Small intestine (tissue), 7 donors: ENCODE measurements at regions not wholly inside any gene's neighbourhood (a gene's known extent, or its start where the extent isn't known, plus 50 kb on each side); places are given as distances from the start of the nearest gene placed in this dataset.

Experiments
- DNase-seq, 2 donors: peaks; one replicate each; pipeline versions ENCODE4 v3.0.0 to v3.0.0-alpha.2; 2013
- FAIRE-seq: peaks from 2 replicates; lab custom pipeline; 2012; peaks lifted over from hg19 to GRCh38; lab: Jason Lieb, UNC
- H3K27ac ChIP-seq, 3 donors: one replicate each; pipeline ENCODE4 v1.5.1; 2013; ENCODE audit warnings: low read length in 2 of 3, mild to moderate bottlenecking in 2 of 3, control low read depth in 1 of 3, inconsistent platforms in 1 of 3, low read depth in 1 of 3, moderate library complexity in 1 of 3
- H3K27me3 ChIP-seq, 3 donors: one replicate each; pipeline ENCODE4 v1.6.1; 2013; ENCODE audit warnings: low read length in 3 of 3, inconsistent platforms in 1 of 3; ENCODE audit not compliant: control insufficient read depth in 3 of 3, insufficient read depth in 3 of 3
- H3K36me3 ChIP-seq, 3 donors: one replicate each; pipeline ENCODE4 v1.6.1; 2013; ENCODE audit warnings: low read length in 3 of 3, inconsistent platforms in 1 of 3, low read depth in 1 of 3, mild to moderate bottlenecking in 1 of 3, moderate library complexity in 1 of 3; ENCODE audit not compliant: control insufficient read depth in 3 of 3, insufficient read depth in 2 of 3
- H3K4me1 ChIP-seq, 3 donors: one replicate each; pipeline ENCODE4 v1.6.1; 2013; ENCODE audit warnings: low read length in 2 of 3, inconsistent platforms in 1 of 3, low read depth in 1 of 3, mild to moderate bottlenecking in 1 of 3, moderate library complexity in 1 of 3; ENCODE audit not compliant: control insufficient read depth in 3 of 3, insufficient read depth in 2 of 3
- H3K4me3 ChIP-seq, 3 donors: one replicate each; pipeline ENCODE4 v1.5.1; 2013; ENCODE audit warnings: low read length in 3 of 3, control low read depth in 1 of 3, inconsistent platforms in 1 of 3, low read depth in 1 of 3, mild to moderate bottlenecking in 1 of 3, moderate library complexity in 1 of 3
- H3K9me3 ChIP-seq, 2 donors: one replicate each; pipeline ENCODE4 v1.6.1; 2013; ENCODE audit warnings: low read depth in 1 of 2, low read length in 1 of 2; ENCODE audit not compliant: control insufficient read depth in 2 of 2, insufficient read depth in 1 of 2
- WGBS, 3 donors: extraction: QIAGEN DNeasy Blood & Tissue Kit; methylation state at CpG; one replicate each; pipeline ENCODE4 v1.1.7; 2013; 5-methylcytosine and 5-hydroxymethylcytosine counted together
- donor health status: healthy with polysubstance abuse.
- donor health status: control.
- donor health status: control.
- donor health status: Bipolar disorder and iron deficiency.
- donor health status: healthy.

DNA sequence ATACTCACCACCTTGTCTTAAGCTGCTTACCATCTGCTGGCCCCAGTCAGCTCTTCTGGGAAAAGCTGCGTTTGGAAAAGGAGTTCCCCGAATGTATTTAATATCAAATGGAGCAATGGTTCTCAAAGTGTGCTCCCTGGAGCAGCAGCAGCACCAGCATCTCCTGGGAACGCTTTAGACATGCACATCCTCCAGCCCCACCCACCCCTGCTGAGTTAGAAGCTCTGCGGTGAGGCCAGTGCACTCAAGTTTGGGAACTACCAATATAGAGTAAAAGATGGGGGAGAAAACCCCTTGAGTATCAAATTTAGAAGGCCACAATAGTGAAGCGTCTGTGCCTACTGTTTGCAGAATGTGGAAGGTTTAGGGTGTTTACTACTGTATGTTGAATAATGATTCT is 124.0 kb upstream of the TOPAZ1 start:
- FAIRE-seq (no peak), DNase-seq (no peak)
- Histone ChIP-seq H3K36me3 (no peaks in the 10 kb centered on the region), H3K4me1 (no peaks in the 10 kb centered on the region), H3K27me3 (peaks cover 0 to 10% (median 4%) of the 10 kb centered on the region in 3 donors), H3K27ac (no peak overlapping the region), H3K9me3 (no peaks in the 10 kb centered on the region), H3K4me3 (no peak overlapping the region)
- 85 to 89% (median 88%) methylated on average over 5 of the region's 5 CpGs for WGBS, 3 donors

DNA sequence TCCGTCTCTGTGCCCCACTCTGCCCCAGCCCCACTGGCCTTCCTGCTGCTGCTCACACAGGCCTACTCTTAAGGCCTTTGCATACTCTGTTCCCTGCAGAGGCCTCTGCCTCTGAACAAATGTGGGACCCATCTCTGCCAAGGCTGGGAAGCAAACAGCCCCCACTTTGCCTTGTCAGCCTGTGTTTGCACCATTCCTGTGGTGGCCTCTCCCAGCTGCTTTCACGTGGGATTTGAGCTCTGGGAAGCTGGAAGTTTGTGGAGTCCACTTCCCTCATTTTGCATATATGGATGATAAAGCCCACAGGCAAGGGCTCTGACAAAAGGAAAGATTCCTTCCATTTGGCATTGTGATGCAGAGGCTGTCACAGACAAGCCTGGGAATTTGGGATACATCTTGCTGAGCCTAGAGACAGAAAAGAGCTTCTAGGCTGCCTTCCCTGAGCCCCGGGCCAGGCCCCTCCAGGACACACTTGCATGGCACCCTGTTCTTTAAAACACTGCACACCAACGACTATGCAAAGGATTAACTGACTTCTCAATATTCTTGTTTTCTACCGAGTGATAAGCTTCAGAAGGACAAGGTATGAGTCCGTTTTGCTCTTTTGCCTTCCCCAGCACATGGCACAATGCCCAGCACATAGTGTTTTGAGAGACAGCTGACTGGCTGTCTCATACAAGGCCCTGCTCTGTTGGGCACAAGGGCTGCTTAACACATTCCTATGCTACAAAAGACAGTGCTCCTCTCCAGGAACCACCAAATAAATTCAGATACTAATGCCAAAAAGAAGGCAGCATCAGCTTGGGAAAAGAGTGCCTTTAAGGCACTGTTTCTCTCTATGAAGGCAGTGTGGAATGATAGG is 120.7 kb upstream of the TOPAZ1 start:
- no peak for FAIRE-seq

DNA sequence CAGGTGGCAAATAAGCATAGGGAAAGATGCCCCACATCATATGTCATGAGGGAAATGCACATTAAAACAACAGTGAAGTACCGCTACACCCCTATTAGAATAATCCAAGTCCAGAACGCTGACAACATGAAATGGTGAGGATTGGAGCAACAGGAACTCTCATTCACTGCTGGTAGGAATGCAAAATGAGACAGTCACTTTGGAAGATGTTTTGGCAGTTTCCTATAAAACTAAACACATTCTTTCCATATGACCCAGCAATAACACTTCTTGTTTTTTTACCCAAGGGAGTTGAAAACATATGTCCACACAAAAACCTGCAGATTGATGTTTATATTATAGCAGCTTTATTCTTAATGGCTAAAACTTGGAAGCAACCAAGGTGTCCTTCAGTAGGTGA is 116.4 kb upstream of the TOPAZ1 start:
- Histone ChIP-seq H3K27ac (no peak overlapping the region), H3K27me3 (no peaks in the 10 kb centered on the region), H3K9me3 (no peaks in the 10 kb centered on the region), H3K4me1 (no peaks in the 10 kb centered on the region), H3K36me3 (no peaks in the 10 kb centered on the region), H3K4me3 (no peak overlapping the region)
- FAIRE-seq = no peak
- no peak for DNase-seq
- WGBS, 3 donors = 92 to 96% (median 94%) methylated on average over 2 of the region's 2 CpGs

More for the DNA sequence above, 120.7 kb upstream of the TOPAZ1 start:
- H3K9me3 ChIP-seq = no peaks in the 10 kb centered on the region
- H3K4me1 ChIP-seq = no peaks in the 10 kb centered on the region
- H3K4me3 ChIP-seq = no peak overlapping the region
- WGBS, 3 donors = 43 to 65% (median 59%) methylated on average over 6 of the region's 6 CpGs
- peaks cover 0 to 2% (median 0%) of the 10 kb centered on the region in 3 donors for H3K27me3 ChIP-seq
- no peaks in the 10 kb centered on the region for H3K36me3 ChIP-seq
- H3K27ac ChIP-seq = no peak overlapping the region
- no peak for DNase-seq

DNA sequence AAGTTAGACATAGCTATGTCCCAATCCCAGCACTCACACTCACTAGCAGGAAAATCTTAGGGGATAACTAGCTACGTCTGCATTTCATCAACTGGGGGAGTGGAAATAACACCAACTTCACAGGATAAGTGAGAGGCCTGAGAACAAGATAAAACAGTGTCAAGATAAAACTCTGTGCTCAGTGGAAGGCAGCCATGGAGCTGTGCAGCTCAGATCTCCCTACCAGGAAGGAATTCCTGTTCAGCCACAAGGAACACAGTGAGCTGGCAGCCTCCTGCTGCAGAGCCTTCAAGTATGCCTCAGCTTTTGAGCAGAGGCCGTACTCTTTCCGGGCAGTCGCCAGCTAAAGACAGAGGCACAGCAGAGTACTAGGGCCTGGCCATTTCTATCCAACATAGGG is 115.8 kb upstream of the TOPAZ1 start:
- WGBS, 3 donors = 75 to 86% (median 77%) methylated on average over 4 of the region's 4 CpGs
- no peak overlapping the region for H3K4me3 ChIP-seq
- H3K27me3 ChIP-seq = no peaks in the 10 kb centered on the region
- DNase-seq = no peak
- H3K36me3 ChIP-seq = no peaks in the 10 kb centered on the region
- no peaks in the 10 kb centered on the region for H3K9me3 ChIP-seq
- no peaks in the 10 kb centered on the region for H3K4me1 ChIP-seq
- no peak for FAIRE-seq
- no peak overlapping the region for H3K27ac ChIP-seq

DNA sequence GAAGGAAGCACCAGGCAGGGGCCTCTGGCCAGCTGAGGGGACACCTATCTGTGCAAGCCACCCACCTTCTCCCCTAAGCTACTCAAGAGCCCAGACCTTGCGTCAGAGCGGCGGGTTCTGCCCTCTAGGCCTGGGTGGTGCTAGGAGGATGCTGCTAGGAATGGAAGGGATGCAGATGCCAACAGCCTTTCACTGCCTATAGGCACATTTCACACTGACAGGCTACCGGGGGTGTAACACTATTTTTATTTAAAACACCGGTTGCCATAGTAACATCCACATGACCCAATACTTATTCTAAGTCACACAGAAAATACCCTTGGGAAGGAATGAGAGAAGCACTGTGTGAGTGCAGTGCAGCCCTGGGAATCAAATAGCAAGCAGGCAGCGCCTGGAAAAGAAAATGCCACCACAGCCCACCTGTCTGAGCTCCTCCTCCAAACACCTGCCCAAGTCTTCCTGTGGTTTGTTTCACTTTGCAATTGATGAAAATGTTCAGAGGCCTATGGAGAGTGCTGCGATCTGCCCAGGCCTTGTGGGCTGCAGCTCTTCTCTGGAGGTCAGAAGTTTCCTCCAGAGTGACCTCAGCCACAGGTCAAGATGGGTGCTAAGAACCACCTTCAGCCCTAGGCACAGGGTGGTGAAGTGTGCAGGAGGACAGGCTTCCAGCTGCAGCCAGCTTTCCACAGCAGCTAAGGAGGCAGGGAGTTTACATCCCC is 113.5 kb upstream of the TOPAZ1 start:
- no peak for FAIRE-seq
- H3K4me3 ChIP-seq = no peak overlapping the region
- no peak overlapping the region for H3K27ac ChIP-seq
- no peaks in the 10 kb centered on the region for H3K36me3 ChIP-seq
- no peaks in the 10 kb centered on the region for H3K27me3 ChIP-seq
- no peak for DNase-seq
- WGBS, 3 donors = 65 to 81% (median 76%) methylated on average over 7 of the region's 7 CpGs
- no peaks in the 10 kb centered on the region for H3K9me3 ChIP-seq
- H3K4me1 ChIP-seq = no peaks in the 10 kb centered on the region

DNA sequence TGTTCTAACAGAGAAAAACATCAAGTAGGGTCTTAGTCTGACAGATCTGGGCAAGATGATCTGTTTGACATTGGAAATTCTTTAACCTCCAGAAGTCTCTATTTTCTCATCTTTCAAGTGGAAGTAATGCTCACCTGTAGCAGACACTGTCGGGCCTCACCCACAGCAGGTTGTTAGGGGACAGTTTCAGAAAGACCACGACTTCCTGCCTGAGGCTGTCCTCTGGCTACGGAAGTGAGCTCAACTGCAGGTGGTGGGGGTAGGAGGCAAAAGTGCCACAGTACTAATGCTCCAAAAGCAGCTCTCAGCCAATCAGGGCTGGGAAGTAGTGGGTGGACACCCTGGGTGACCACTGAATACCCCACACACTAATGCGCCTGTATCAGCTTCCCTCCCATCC is 111.4 kb upstream of the TOPAZ1 start:
- no peak for FAIRE-seq
- peaks cover 0 to 2% (median 0%) of the 10 kb centered on the region in 3 donors for H3K27me3 ChIP-seq
- no peak overlapping the region for H3K4me3 ChIP-seq
- no peaks in the 10 kb centered on the region for H3K9me3 ChIP-seq
- WGBS, 3 donors = 66 to 80% (median 77%) methylated on average over 4 of the region's 4 CpGs
- no peaks in the 10 kb centered on the region for H3K4me1 ChIP-seq
- no peak for DNase-seq
- H3K27ac ChIP-seq = no peak overlapping the region
- H3K36me3 ChIP-seq = no peaks in the 10 kb centered on the region

DNA sequence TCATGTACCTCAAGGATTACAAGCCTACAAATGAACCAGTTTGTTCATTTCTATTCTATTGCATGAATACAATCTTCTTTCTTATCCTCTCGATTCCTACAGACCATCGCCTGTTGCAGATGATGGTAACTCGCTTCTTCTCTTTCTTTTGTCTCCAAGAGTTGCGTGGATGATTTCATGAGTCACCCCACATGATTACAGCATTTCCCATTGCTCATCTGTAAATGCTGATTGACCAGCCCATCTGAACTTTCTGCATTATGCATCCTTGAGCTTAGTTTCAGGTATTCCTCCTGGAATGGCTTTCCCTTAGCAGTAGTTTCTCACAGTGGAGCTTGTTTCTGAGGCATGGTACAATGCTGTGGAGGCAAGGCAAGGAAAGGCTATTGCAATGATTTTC is 109.6 kb upstream of the TOPAZ1 start:
- peaks cover 0 to 6% (median 0%) of the 10 kb centered on the region in 3 donors for H3K27me3 ChIP-seq
- no peak overlapping the region for H3K4me3 ChIP-seq
- H3K9me3 ChIP-seq = no peaks in the 10 kb centered on the region
- FAIRE-seq (no peak), DNase-seq (no peak)
- H3K4me1 ChIP-seq = no peaks in the 10 kb centered on the region
- no peaks in the 10 kb centered on the region for H3K36me3 ChIP-seq
- H3K27ac ChIP-seq = no peak overlapping the region
- WGBS, 3 donors = 88 to 91% (median 88%) methylated on average over 4 of the region's 4 CpGs

DNA sequence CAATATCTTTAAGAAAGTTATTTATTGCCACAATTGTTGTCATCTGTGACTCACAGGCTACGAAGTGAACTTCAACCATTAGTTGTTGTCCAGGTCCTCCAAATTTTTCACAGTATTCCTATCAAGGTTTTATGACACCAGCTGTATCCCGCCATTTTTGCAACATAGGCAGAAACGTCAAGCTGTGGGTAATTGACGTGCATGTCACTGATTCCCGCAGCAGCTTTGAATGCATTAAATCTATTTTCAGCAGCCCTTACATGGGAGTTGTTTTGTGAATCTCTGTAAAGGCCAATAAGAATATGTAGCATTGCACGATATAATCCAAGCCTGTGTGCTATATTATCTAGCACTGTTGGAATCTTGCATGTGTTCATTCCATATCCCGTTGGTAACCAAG is 109.1 kb upstream of the TOPAZ1 start:
- no peaks in the 10 kb centered on the region for H3K36me3 ChIP-seq
- H3K9me3 ChIP-seq = no peaks in the 10 kb centered on the region
- WGBS, 3 donors = 62 to 80% (median 66%) methylated on average over 7 of the region's 7 CpGs
- DNase-seq (no peak), FAIRE-seq (no peak)
- H3K4me1 ChIP-seq = no peaks in the 10 kb centered on the region
- no peak overlapping the region for H3K27ac ChIP-seq
- peaks cover 0 to 6% (median 0%) of the 10 kb centered on the region in 3 donors for H3K27me3 ChIP-seq
- H3K4me3 ChIP-seq = no peak overlapping the region
